Osteoblast (primary cell): ENCODE measurements at regions not wholly inside any gene's neighbourhood (a gene's known extent, or its start where the extent isn't known, plus 50 kb on each side); places are given as distances from the start of the nearest gene placed in this dataset.

Source experiments
- DNase-seq: peaks from one replicate; pipeline ENCODE4 v3.0.0; 2011; ENCODE audit warnings: low spot score, mixed read lengths; ENCODE audit not compliant: insufficient read length; ENCODE audit errors: missing footprints
- H2AFZ ChIP-seq: 2 replicates; pipeline ENCODE4 v1.6.0; 2011; ENCODE audit warnings: mild to moderate bottlenecking, low read length
- H3K27ac ChIP-seq: 2 replicates; pipeline ENCODE4 v1.5.1; 2011; ENCODE audit warnings: mild to moderate bottlenecking, low read depth, low read length, moderate library complexity
- H3K27me3 ChIP-seq: 2 replicates; pipeline ENCODE4 v1.6.0; 2012; ENCODE audit warnings: mild to moderate bottlenecking, control low read depth, inconsistent platforms, low read length, moderate library complexity; ENCODE audit not compliant: insufficient read depth
- H3K36me3 ChIP-seq: 2 replicates; pipeline ENCODE4 v1.5.1; 2011; ENCODE audit warnings: mild to moderate bottlenecking, low read length, control low read depth, moderate library complexity; ENCODE audit not compliant: insufficient read depth
- H3K4me1 ChIP-seq: 2 replicates; pipeline ENCODE4 v1.5.1; 2011; ENCODE audit warnings: mild to moderate bottlenecking, low read length, control low read depth, moderate library complexity; ENCODE audit not compliant: insufficient read depth
- H3K4me2 ChIP-seq: 2 replicates; pipeline ENCODE4 v1.6.0; 2011; ENCODE audit warnings: mild to moderate bottlenecking, low read length; ENCODE audit not compliant: insufficient read depth
- H3K4me3 ChIP-seq: fragments of 200-600 bp; sonication (generic); 3 replicates; pipeline ENCODE4 v1.5.1; 2012; ENCODE audit warnings: mild to moderate bottlenecking, low read length, inconsistent platforms; ENCODE audit not compliant: insufficient read depth
- H3K79me2 ChIP-seq: 2 replicates; pipeline ENCODE4 v1.6.0; 2012; ENCODE audit warnings: mild to moderate bottlenecking, low read length, control low read depth, inconsistent platforms; ENCODE audit not compliant: insufficient read depth
- H3K9me3 ChIP-seq: 2 replicates; pipeline ENCODE4 v1.5.1; 2011; ENCODE audit warnings: low read depth, low read length, control low read depth
- H4K20me1 ChIP-seq: 2 replicates; pipeline ENCODE4 v1.6.0; 2012; ENCODE audit warnings: mild to moderate bottlenecking, low read length, control low read depth; ENCODE audit not compliant: insufficient read depth
- CTCF ChIP-seq: IDR thresholded peaks from 2 replicates; pipeline ENCODE4 v1.5.1; 2011; ENCODE audit warnings: mild to moderate bottlenecking, low read depth, low read length, moderate library complexity; ENCODE audit errors: extremely low read depth

GRCh38 chr12:87779016-87779415 lies 250.2 kb downstream of the C12orf50 start:
- Histone ChIP-seq H3K27me3 (no peaks in the 10 kb centered on the region), H3K4me1 (no peaks in the 10 kb centered on the region), H3K9me3 (no peaks in the 10 kb centered on the region), H3K4me2 (no peak overlapping the region), H3K27ac (no peak overlapping the region), H4K20me1 (no peaks in the 10 kb centered on the region), H3K79me2 (no peaks in the 10 kb centered on the region), H3K36me3 (no peaks in the 10 kb centered on the region), H3K4me3 (no peak overlapping the region), H2AFZ (no peak overlapping the region)
- TF ChIP-seq CTCF, result no peak
- no peak for DNase-seq

GRCh38 chr12:87778065-87778464 lies 251.1 kb downstream of the C12orf50 start:
- DNase-seq, result no peak
- Histone ChIP-seq H2AFZ (no peak overlapping the region), H3K4me3 (no peak overlapping the region), H3K27me3 (no peaks in the 10 kb centered on the region), H3K9me3 (no peaks in the 10 kb centered on the region), H4K20me1 (no peaks in the 10 kb centered on the region), H3K79me2 (no peaks in the 10 kb centered on the region), H3K27ac (no peak overlapping the region), H3K36me3 (no peaks in the 10 kb centered on the region), H3K4me1 (no peaks in the 10 kb centered on the region), H3K4me2 (no peak overlapping the region)
- TF ChIP-seq CTCF, result no peak

- H3K4me1 ChIP-seq, result no peaks in the 10 kb centered on the region
- H3K9me3 ChIP-seq, result no peaks in the 10 kb centered on the region
- no peak overlapping the region for H3K4me3 ChIP-seq
- no peak overlapping the region for H2AFZ ChIP-seq
- H3K4me2 ChIP-seq, result no peak overlapping the region
- no peaks in the 10 kb centered on the region for H3K36me3 ChIP-seq
- no peaks in the 10 kb centered on the region for H3K79me2 ChIP-seq
- no peak overlapping the region for H3K27ac ChIP-seq
- DNase-seq, result no peak
- no peaks in the 10 kb centered on the region for H3K27me3 ChIP-seq
- no peaks in the 10 kb centered on the region for H4K20me1 ChIP-seq
- TF ChIP-seq CTCF, result no peak
Observed at GRCh38 chr12:87775784-87776183, 253.4 kb downstream of the C12orf50 start.

- Histone ChIP-seq H3K27me3 (no peaks in the 10 kb centered on the region), H3K27ac (no peak overlapping the region), H3K4me2 (no peak overlapping the region), H3K4me3 (no peak overlapping the region), H4K20me1 (no peaks in the 10 kb centered on the region), H3K36me3 (no peaks in the 10 kb centered on the region), H3K79me2 (no peaks in the 10 kb centered on the region), H3K4me1 (no peaks in the 10 kb centered on the region), H2AFZ (no peak overlapping the region), H3K9me3 (no peaks in the 10 kb centered on the region)
- no peak for DNase-seq
- no peak for TF ChIP-seq CTCF
Observed at GRCh38 chr12:87775051-87775450, 254.2 kb downstream of the C12orf50 start.
